NB4 (cell line): ENCODE measurements at regions not wholly inside any gene's neighbourhood (a gene's known extent, or its start where the extent isn't known, plus 50 kb on each side); places are given as distances from the start of the nearest gene placed in this dataset.
"Not testable (repeated sequence)": the region's sequence is repeated elsewhere in the genome, so short reads cannot be mapped to it uniquely, and the experiment has no call there.

Source experiments
- DNase-seq: peaks from one replicate; pipeline ENCODE4 v3.0.0; 2010; ENCODE audit warnings: low read depth
- H3K4me3 ChIP-seq: one replicate; pipeline ENCODE4 v1.5.1; 2011; ENCODE audit warnings: mild to moderate bottlenecking, low read depth, low read length, moderate library complexity
- MYC ChIP-seq: IDR thresholded peaks from 2 replicates; pipeline ENCODE4 v1.6.1; 2011; ENCODE audit warnings: low read depth, low read length
- POLR2A ChIP-seq: IDR thresholded peaks from 2 replicates; pipeline ENCODE4 v1.6.1; 2011; ENCODE audit warnings: mild to moderate bottlenecking; ENCODE audit not compliant: insufficient read length; ENCODE audit errors: extremely low read depth
- TF ChIP-seq, protein P1 (sequence below): IDR thresholded peaks from 2 replicates; pipeline ENCODE4 v1.6.1; 2011; ENCODE audit warnings: low read depth, low read length
- TF ChIP-seq, protein P2 (sequence below): IDR thresholded peaks from one replicate; pipeline ENCODE4 v1.5.1; 2012; ENCODE audit warnings: low read depth, low read length

DNA sequence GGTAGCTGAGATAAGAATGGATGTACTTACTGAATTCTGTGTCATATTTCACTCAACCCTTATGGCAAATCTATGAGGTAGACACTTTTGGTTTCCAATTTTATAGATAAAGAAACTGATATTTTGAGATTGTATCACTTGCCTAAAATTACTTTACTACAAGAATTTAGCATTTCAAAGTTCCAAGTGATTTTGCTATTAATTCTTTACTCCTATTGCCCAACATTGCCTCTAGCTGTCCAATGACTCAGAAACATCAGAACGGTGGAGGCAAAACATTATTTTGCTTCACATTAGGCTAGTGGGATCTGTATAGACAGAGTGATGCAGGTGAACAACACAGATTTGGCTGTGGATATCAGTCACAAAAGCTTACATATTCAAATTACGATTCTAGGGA is 747.2 kb upstream of the NEGR1 start:
- DNase-seq, result no peak
- H3K4me3 ChIP-seq, result no peak overlapping the region
- TF ChIP-seq, protein P1, sequence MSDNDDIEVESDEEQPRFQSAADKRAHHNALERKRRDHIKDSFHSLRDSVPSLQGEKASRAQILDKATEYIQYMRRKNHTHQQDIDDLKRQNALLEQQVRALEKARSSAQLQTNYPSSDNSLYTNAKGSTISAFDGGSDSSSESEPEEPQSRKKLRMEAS, result no peak
- TF ChIP-seq MYC, result no peak
- no peak for TF ChIP-seq POLR2A
- TF ChIP-seq, protein P2, sequence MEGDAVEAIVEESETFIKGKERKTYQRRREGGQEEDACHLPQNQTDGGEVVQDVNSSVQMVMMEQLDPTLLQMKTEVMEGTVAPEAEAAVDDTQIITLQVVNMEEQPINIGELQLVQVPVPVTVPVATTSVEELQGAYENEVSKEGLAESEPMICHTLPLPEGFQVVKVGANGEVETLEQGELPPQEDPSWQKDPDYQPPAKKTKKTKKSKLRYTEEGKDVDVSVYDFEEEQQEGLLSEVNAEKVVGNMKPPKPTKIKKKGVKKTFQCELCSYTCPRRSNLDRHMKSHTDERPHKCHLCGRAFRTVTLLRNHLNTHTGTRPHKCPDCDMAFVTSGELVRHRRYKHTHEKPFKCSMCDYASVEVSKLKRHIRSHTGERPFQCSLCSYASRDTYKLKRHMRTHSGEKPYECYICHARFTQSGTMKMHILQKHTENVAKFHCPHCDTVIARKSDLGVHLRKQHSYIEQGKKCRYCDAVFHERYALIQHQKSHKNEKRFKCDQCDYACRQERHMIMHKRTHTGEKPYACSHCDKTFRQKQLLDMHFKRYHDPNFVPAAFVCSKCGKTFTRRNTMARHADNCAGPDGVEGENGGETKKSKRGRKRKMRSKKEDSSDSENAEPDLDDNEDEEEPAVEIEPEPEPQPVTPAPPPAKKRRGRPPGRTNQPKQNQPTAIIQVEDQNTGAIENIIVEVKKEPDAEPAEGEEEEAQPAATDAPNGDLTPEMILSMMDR, result no peak

DNA sequence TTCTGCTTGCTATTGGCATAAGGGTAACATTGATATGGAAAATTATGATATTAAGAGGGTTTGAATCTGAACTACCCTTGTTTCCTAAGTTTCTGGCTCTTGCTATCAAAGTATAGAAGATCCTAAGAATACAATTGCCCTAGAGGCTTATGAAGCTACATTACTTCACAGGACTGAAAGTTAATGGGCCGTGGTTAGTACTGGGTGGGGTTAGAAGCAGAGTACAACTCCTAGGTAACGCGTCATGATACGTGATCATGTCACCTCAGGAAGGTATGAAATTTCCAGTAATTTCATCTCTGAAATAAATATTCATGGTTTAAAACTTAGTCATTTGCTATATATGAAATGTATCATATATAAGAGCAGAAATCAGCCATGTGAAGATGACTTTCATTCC is 743.8 kb upstream of the NEGR1 start:
- TF ChIP-seq, protein P1, result no peak
- no peak for TF ChIP-seq MYC
- TF ChIP-seq, protein P2, result no peak
- TF ChIP-seq POLR2A, result no peak
- H3K4me3 ChIP-seq, result no peak overlapping the region
- no peak for DNase-seq

DNA sequence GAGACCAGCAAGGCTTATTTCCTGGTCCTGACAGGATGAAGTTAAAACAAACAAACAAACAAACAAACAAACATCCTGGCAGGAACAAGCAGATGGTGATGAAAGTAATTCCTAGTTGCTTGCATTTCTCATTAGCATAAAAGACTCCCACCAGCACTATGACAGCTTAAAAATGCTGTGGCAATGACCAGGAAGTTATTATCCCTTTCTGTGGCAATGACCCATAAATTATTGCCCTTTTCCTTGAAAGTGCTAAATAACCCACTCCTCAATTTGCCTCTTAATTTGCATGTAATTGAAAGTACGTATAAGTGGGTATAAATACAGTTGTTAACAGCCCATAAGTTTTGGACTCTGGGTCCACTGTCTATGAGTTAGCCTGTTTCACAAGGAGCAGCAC is 727.6 kb upstream of the NEGR1 start:
- no peak for DNase-seq
- no peak overlapping the region for H3K4me3 ChIP-seq
- TF ChIP-seq, protein P1, result no peak
- TF ChIP-seq, protein P2, result no peak
- TF ChIP-seq MYC, result no peak
- TF ChIP-seq POLR2A, result no peak

DNA sequence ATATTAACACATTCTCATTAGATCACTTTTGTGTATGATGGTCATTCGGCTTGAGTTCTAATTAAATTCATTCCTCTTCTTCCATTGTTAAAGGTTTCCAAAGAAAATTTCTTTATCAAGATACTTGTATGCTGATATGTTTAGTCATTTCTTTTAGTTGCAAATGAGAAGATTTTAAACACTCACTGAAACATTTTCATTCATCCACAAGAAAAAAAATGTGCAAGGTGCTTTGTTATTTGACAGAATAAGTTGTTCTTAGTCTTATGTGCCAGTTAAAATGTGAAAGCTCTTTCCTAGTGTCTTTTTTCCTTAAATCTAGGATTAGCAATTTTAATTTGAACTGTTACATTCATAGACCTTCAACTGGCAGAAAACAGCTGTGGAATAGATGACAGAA is 727.0 kb upstream of the NEGR1 start:
- no peak overlapping the region for H3K4me3 ChIP-seq
- DNase-seq, result no peak
- TF ChIP-seq, protein P2, result no peak
- no peak for TF ChIP-seq MYC
- TF ChIP-seq POLR2A, result no peak
- TF ChIP-seq, protein P1, result no peak

DNA sequence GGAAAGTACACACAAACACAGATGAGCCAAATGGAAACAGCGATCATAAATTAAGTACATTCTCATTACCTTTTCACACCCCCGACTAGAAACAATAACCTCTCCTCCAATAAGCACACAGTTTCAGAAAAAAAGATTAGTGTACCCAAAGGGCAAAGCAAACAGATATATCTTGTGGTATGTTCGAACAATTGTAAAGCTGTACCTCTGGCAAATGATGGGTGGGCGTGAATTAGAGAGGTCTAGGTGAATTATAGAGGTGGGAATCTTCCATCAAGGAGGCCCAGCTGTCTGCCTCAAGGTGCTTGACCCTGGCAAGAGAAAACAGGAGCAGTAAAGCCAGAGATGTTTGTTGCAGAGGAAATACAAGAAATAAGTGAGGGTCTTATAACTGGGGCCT is 715.3 kb upstream of the NEGR1 start:
- DNase-seq, result no peak
- TF ChIP-seq, protein P2, result no peak
- TF ChIP-seq POLR2A, result no peak
- TF ChIP-seq, protein P1, result no peak
- TF ChIP-seq MYC, result no peak
- H3K4me3 ChIP-seq, result no peak overlapping the region

DNA sequence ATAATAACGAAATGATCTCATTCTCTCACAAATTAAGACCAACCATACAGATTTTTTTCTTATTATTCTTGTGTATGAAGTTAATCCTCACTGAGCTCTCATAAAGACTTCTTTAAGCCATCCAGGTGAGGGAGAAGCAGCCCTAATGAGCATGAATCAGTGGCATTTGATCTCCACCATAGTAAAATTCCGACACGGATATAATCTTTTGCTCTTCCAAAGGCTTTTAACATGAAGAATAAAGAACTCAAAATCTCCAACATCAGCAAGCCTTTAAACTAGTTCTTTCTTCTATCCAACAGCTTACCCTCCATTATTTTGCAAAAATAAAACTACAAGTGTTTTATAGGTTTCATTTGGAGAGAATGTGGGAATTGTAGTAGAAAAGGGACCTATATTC is 714.7 kb upstream of the NEGR1 start:
- TF ChIP-seq, protein P1, result no peak
- TF ChIP-seq MYC (no peak), POLR2A (no peak)
- TF ChIP-seq, protein P2, result no peak
- no peak for DNase-seq
- no peak overlapping the region for H3K4me3 ChIP-seq

DNA sequence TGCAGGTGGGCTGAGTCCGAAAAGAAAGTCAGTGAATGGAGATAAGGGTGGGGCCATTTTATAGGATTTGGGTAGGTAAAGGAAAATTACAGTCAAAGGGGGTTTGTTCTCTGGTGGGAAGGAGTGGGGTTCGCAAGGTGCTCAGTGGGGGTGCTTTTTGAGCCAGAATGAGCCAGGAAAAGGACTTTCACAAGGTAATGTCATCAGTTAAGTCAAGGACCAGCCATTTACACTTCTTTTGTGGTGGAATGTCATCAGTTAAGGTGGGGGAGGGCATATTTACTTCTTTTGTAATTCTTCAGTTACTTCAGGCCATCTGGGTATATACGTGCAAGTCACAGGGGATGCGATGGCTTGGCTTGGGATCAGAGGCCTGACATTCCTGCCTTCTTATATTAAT is 705.5 kb upstream of the NEGR1 start:
- not testable (repeated sequence) for DNase-seq, H3K4me3 ChIP-seq
